ENCODE measurements at regions not wholly inside any gene's neighbourhood (a gene's known extent, or its start where the extent isn't known, plus 50 kb on each side); places are given as distances from the start of the nearest gene placed in this dataset.
"Not testable (repeated sequence)": the region's sequence is repeated elsewhere in the genome, so short reads cannot be mapped to it uniquely, and the experiment has no call there.

DNA sequence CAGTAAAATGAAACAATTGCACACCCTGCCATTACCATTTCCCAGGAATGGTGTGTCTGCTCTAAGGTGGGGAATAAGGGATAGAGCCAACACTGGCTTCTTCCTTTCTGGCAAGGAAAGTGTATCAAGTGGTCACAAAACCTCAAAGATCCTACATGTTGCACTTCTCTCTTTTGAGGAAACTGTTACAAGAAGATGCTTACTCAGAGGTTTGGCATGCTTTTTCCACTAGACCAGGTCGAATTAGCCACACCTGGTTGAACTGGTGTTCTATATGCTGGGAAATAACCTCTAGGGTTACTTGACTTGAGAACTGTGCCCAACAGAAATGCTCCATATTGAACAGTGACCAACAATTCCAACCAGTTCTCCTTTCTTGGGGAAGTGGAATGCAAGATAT is 102.9 kb downstream of the LRRN1 start:
- no peak for DNase-seq (ENCODE audit: low read depth)

DNA sequence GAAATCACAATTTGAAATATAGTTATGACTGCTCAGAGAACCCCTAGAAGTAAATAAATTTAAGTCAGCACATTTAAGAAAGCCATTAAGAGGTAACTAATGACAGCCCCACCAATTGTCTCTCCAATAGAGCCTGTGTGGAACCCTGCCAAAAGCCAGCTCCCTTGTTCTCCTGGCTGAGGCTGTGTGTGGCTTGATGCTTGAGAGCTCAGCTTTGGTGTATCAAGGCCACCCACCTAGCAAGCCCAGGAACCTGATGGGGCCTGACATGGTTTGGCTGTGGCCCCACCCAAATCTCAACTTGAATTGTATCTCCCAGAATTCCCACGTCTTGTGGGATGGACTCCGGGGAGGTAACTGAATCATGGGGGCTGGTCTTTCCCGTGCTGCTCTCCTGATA is 106.9 kb downstream of the LRRN1 start:
- no peak for DNase-seq (ENCODE audit: low read depth)

DNA sequence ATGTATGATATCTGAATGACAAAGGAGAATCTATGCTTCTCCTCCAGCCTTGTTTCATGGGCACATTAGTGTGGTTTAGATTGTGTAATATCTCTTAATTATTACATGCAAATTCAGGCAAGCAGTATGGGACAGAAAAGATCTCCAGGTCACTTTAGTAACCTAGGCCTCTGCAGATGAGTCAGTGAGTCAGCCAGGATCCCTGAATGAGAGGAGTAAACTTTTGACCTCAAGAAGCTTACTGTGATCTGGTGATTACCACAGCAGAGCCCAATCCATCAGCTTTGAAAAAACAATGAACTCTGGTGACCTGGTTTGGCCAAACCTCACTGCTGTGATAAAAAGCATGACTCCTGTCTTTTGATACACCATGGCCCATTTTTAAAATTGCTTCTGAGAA is 107.8 kb downstream of the LRRN1 start:
- DNase-seq (ENCODE audit: low read depth) = no peak

DNA sequence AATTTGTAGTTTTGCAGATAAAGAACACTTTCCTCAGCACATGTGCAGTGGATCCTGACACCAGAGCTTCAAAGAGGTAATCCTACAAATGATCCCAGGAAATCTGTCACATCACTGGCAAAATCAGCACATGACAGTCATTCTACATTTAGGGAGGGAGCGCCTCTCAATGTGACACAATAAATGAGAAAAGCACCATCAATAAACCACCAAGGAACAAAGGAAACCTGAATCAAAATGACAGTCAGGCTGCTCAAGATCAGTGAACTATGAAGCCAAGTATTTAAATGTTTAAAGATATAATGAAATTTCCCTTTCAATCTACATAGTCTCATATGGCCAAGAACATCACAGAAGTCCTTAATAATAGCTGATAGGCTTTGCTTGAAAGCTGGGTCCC is 119.5 kb downstream of the LRRN1 start:
- DNase-seq (ENCODE audit: low read depth) = no peak

DNA sequence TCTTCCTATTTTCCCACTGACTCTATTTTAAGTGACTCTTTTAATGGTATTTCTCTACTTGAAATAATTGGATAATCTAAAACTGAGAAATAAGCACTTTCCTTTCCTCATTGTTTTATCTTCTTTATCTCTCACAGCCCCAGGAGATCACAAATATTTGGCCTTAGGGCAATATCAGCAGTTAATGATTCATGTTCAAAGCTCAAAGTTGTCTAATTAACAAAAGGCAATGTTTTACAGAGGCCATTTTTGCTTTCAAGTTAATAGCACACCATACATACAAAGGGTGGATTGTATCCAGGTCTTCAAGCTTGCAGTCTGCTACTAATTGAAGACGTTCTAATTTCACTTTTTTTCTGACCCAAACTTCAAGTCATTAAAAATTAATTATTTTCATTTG is 120.1 kb downstream of the LRRN1 start:
- no peak for DNase-seq (ENCODE audit: low read depth)

DNA sequence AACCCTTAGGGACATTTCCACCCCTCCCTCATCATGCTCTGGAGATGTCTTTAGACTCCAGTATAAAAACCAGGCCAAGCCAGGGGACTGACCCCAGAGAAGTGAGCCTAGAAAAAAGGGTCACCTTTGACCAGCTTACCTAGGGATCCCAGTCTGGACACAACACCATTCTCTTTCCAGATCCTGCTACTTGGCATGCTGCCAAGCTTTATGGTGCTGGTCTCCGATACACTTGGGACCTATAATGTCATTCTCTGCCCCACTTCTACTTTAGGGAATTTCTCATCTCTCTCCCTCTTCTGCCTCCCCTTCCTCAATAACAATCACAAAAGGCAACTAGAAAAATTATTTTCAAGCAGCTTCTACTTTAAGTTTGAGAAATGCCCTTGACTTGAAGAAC is 124.4 kb downstream of the LRRN1 start:
- no peak for DNase-seq (ENCODE audit: low read depth)

DNA sequence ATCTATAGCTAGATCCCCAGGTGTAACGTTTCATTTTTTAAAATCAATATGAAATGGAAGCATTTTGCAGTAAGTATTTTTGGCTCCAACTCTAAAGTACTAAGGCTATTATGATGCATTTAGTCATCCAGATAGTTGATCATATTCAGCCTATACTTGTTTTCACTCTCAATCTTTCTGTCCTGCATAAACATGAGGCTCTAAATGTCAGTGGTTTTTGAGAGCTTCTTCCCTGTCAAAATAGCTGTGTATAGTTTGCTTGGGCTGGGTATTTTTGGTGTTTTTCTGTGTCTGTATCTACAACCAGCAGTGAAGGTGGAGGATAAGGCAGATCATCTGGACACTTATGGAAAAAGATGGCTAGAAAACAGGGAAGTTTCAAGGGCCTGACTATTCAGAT is 128.0 kb downstream of the LRRN1 start:
- no peak for DNase-seq (ENCODE audit: low read depth)

DNA sequence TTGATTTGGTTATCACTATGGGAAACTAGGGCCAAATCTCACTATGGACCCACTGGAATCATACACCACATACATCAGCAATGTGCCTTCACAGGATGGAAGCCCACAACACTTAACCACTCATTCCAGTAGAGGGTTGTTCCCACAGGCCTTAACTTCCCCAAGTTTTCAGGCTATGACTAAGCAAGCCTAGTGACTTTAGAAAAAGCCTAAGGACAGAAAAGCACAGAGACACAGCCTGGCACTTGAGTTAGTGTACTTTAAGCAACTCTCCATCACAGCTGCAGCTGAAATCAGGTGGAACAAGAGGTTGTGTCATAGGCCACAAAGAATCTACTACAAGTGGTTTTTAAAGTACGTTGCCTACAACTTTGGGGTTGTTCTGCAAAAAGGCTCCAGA is 128.7 kb downstream of the LRRN1 start:
- DNase-seq (ENCODE audit: low read depth) = no peak

DNA sequence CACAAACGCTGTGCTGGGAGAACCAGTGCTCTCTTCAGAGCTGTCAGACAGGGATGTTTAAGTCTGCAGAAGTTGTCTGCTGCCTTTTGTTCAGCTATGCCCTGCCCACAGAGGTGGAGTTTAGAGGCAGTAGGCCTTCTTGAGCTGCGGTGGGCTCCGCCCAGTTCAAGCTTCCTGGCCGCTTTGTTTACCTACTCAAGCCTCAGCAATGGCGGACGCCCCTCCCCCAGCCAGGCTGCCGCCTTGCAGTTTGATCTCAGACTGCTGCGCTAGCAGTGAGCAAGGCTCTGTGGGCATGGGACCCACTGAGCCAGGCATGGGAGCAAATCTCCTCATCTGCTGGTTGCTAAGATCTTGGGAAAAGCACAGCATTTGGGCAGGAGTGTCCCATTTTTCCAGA is 142.1 kb downstream of the LRRN1 start:
- DNase-seq (ENCODE audit: low read depth) = not testable (repeated sequence)

DNA sequence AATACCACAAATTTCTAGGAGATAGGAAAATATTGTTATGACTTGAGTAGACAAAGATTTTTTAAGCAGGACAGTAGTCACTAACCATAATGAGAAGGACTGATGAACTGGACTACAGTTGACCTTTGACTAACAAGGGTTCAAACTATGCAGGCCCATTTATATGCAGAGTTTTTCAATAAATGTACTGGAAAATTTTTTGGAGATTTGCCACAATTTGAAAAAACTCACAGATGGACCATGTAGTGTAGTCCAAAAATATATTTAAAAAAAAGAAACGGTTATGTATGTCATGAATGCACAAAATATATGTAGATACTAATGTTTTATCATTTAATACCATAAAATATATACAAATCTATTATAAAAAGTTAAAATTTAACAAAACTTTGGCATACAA is 151.8 kb downstream of the LRRN1 start:
- DNase-seq (ENCODE audit: low read depth) = no peak

DNA sequence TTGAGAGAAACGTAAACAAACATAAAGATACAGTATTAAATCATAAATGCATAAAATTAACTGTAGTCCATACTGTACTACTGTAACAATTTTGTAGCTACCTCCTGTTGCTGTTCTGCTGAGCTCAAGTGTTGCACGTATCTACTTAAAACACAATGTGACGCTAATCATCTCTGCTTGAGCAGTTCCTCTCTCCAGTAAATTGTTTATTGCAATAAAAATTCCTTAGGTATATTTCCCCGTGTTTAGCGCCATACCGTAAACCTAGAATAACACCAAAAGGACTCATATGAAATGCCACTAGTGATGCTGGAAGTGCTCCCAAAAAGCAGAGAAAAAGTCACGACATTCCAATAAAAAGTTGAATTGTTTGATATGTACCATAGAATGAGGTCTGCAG is 152.3 kb downstream of the LRRN1 start:
- DNase-seq (ENCODE audit: low read depth) = no peak

DNA sequence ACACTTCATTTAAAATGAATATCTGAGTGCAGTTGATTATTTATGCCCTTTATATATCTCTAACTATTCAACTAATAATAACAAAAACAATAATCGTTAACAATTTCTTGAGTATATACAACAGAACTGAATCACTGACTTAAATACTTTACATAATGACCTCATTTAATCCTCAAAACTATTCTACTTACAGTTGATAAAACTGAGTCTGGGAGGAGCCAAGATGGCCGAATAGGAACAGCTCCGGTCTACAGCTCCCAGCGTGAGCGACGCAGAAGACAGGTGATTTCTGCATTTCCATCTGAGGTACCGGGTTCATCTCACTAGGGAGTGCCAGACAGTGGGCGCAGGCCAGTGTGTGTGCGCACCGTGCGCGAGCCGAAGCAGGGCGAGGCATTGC is 163.6 kb downstream of the LRRN1 start:
- not testable (repeated sequence) for DNase-seq (ENCODE audit: low read depth)

DNA sequence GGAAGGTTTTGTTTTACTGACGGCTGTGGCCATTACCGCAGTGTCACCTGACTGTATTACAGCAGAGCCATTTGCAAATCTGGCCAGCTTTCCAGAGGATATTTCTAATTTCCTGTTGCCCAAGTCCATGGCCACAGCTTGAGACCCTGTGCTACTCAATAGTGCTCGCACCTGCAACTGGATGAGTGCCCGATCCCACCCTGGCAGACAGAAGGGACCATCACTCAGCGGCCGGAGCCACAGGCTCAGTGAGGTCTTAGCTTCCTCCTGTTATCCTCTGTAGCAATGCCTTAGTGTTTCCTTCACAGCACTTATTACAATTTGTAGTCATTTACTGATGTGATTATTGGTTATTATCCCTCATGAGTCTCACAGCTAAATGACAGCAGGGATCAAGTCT is 184.8 kb downstream of the LRRN1 start:
- DNase-seq (ENCODE audit: low read depth) = no peak

DNA sequence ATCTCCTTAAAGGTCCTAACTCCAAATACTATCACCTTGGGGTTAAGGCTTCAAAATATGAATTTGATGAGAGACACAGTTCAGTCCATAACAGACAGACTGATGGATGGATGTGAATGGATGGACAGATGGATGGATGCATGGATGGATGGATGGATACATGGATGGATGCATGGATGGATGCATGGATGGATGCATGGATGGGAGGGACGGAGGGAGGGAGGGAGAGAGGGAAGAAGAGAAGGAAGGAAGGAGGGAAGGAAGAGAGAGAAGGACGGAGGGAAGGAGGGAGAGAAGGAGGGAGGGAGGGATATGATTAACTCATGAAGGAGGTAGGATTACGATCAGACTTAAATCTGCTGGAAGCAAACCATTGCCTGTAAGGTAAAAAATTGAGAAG is 192.4 kb downstream of the LRRN1 start:
- no peak for DNase-seq (ENCODE audit: low read depth)

DNA sequence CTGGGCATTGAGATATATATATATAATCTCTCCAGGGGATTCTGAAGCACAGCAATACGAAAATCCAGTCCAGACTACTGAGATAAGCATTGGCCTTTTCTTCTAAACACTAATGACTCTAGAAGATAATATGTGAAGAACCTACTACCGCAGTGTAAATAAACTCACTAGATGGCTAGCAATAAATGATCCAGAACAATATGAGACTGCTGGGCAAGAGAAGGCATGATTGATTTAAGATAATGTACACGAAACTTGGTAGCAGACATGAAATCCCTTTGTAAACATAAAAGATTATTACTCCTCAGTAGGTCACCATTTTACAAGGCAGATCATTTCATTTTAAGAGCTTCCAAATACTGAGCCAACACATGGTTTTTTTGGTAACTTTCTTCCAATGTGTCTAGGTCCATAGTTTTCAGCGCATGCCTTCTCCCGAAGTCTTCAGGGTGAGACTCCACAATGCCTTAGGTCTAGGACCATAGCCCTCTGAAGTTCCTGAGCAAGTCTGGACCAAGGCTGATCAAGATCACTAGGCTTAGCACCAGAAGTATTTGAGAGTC is 193.2 kb downstream of the LRRN1 start:
- no peak for DNase-seq (ENCODE audit: low read depth)

DNA sequence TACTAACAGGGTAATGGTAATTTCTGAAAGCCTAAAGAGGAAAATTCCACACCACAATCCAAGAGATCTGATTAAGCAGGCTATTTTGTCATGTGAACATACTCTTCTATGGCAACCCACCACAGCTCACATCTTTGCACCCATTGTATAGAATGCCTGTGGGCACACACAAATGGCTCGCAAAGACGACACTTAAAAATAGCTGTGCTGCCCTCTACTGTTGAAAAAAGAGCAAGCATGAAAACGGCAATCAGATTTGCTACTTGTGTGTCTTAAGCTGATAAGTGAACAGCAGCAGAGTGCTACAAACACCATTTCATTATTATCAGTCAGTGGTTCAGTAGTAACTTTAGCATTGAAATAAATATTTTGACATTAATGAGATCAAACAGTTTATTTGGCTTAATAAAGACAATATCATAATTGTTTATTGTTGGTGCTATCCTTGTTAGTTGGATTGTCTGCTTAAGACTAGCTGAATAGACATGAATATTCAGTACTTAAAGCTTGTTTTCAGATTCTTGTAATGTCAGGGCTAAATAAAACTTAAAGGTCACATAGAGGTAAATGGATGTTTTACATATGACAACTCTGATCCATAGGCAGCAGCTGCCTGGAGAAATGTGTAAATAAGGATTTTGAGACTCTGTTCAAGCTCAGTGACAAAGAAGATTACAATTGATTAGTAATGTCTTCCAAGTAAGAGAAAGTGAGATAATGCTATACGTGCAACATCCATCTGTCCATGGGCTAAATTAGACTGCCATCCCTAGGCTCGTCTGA is 199.1 kb downstream of the LRRN1 start:
- DNase-seq (ENCODE audit: low read depth) = peak; percentile 0

DNA sequence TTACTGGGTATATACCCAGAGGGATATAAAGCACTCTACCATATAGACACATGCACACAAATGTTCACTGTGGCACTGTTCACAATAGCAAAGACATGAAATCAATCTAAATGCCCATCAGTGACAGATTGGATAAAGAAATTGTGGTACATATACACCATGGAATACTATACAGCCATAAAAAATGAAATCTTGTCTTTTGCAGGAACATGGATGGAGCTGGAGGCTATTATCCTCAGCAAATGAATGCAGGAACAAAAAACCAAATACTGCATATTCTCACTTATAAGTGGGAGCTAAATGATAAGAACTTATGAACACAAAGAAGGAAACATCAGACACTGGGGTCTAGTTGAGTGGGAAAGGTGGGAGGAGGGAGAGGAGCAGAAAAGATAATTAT is 200.1 kb downstream of the LRRN1 start:
- not testable (repeated sequence) for DNase-seq (ENCODE audit: low read depth)

DNA sequence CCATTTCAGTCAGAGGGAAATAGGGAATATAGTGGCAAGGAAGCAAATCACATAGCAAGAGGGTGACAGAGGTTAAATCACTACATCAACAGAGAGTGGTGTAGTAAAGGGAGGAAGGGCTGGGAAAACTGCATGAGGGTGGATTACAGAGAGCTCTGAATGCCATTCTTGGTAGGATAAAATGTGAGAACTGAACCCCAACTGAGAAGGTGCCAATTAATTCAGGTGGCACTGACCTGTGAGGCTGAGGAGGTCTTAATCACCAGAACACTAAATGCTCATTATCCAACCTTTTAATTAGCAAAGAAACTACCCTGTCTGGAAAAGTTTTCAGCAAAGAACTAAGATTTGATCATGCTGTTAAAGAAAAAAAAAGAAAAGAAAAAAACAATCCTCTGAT is 202.7 kb downstream of the LRRN1 start:
- DNase-seq (ENCODE audit: low read depth) = no peak

DNA sequence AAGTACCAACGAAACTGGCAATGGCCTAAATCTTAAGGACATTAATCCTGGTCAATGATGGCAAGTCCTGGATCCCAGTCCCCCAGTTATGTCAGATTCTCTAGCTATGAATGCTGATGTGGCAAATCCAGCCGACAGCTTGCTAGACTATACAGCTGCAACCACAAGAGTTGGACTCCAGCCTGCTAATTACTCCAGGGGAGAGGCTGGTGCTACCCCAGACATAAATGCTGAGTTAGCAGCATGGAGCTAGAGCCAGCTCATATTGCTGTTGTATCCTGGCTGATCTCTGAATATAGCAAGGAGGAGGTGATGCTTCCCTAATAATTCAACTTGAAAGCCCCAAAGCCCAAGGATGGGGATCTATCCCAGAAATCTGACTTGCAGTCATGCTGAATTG is 207.1 kb downstream of the LRRN1 start:
- DNase-seq (ENCODE audit: low read depth) = no peak

DNA sequence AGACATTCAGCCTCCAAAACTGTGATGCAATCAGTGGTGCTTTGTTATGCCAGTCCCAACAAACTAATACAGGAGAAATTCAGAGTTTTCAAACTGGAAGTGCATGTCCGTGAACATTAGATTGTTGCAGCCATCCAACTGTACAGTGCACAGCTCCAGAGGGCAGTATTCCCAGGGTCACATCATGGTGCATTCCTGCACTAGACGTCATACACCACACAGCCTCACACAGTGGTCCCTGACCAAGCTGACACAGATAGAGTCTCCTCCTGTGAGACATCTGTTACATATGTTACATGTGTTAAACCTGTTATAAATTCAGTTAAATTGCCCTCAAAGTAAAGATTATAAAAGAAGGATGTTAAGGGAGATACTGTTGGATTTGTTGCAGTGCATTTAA is 209.0 kb downstream of the LRRN1 start:
- no peak for DNase-seq (ENCODE audit: low read depth)

DNA sequence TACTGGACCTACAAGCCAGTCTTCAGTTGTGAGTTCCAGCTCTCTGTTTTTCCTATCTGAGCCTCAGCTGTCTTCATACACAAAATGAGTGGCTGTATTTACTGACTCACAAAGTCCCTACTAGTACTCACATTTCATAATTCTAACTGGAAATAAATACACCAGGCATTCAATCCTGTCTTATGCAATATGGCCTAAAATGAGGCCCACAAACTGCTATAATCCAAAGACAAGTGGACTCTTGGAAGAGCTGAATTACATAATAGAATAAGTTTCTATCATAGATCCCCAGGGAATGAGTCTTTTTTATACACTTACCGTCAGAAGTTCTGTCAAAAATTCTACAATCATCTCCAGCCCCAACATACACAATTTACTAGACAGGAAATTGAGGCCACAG is 211.9 kb downstream of the LRRN1 start:
- no peak for DNase-seq (ENCODE audit: low read depth)

DNA sequence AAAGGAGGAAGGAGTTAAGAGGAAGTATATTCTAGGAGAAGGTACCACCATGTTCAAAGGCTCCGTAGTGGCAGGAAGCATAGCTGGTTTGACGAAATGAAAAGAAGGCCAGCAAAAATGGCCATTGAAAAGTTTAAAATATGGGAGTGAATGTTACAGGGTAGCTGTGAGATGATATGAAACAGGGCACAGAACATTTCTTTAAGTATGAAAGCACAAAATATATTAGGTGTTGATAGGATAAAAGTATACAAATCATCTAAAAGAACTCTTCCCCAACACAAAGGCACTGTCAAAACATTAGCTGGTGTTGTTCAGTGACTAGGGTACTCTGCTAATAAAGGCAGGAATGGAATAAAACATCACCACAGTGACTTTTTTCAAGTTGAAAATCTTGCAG is 216.2 kb downstream of the LRRN1 start:
- DNase-seq (ENCODE audit: low read depth) = no peak

DNA sequence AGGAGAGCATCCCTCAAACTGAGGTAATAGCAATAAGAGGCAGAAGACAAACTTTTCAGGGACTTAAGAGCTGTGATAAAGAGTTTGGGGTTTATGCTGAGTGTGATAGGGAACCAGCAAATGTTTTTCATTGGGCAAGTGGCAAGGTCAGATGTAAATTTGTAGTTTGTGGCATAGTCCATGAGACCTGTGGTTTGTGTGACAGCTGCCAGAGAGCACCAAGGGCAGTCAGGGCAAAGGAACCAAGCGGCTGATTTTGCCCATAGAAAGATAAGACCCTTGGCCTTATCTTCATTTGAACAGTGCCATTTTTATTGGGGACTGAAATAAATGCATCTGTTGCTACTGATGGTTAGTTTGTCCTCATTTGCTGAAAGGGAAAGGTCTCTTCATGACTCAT is 220.3 kb downstream of the LRRN1 start:
- no peak for DNase-seq (ENCODE audit: low read depth)

DNA sequence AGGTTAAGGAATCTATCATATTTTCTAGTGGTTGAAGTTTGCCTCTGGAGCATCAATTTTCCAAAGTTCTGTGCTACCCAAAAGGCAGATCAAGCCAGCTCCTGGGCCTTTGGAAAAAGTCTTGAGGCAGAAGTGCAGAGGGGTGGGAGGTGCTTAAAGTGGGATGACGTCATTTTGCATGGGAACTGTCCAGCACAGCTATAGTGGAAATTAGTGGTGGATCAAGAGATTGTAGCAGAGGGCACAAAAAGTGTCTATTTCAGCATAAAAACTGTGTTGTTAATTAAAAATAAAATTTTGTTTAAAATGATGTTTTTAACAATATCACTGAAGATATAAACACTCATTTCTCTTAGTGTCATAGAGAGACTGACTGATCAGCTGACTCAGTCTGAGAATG is 221.9 kb downstream of the LRRN1 start:
- DNase-seq (ENCODE audit: low read depth) = no peak
